OCI-LY3 (cell line): ENCODE measurements at regions not wholly inside any gene's neighbourhood (a gene's known extent, or its start where the extent isn't known, plus 50 kb on each side); places are given as distances from the start of the nearest gene placed in this dataset.

Experiments
- CTCF ChIP-seq: fragments of 200-600, 300-600 bp; sonication (generic); IDR thresholded peaks from 2 replicates; pipeline ENCODE4 v1.5.1; 2014; ENCODE audit warnings: antibody characterized with exemption, low read length, low read depth
- EZH2phosphoT487 ChIP-seq: fragments of 200-600 bp; shearing (Covaris generic); IDR thresholded peaks from 2 replicates; pipeline ENCODE4 v1.6.1; 2018; ENCODE audit warnings: antibody characterized with exemption, mixed run types, low read depth

GRCh38 chr2:175854129-175854528 is 147.9 kb downstream of the LNPK start:
- TF ChIP-seq CTCF: no peak
- no peak for TF ChIP-seq EZH2phosphoT487
